ENCODE measurements at regions not wholly inside any gene's neighbourhood (a gene's known extent, or its start where the extent isn't known, plus 50 kb on each side); places are given as distances from the start of the nearest gene placed in this dataset.
"Not testable (repeated sequence)": the region's sequence is repeated elsewhere in the genome, so short reads cannot be mapped to it uniquely, and the experiment has no call there.

GRCh38 chr16:29612381-29613306 lies 50.4 kb upstream of the SPN start:
- TF ChIP-seq CTCF (conservative IDR thresholded peaks at IDR 0.05; ENCODE audit: low read length); EZH2phosphoT487 (IDR thresholded peaks at IDR 0.05; ENCODE audit: borderline replicate concordance, low read depth, low read length): not testable (repeated sequence)

Measured in OCI-LY7 (cell line).